Thyroid gland (tissue), 4 donors: ENCODE measurements at regions not wholly inside any gene's neighbourhood (a gene's known extent, or its start where the extent isn't known, plus 50 kb on each side); places are given as distances from the start of the nearest gene placed in this dataset.

Source experiments
- CTCF ChIP-seq, 6 experiments: fragments of 200-600 bp in 3 of 6; fragments of 450-650 bp in 3 of 6; sonication (generic) in 3 of 6; IDR thresholded peaks; one replicate each; pipeline ENCODE4 v1.5.1; 2016 to 2019; ENCODE audit warnings: antibody characterized with exemption in 6 of 6, mild to moderate bottlenecking in 2 of 6, inconsistent platforms in 1 of 6, moderate library complexity in 1 of 6
- POLR2A ChIP-seq, 2 donors: fragments of 450-650 bp; IDR thresholded peaks; one replicate each; pipeline ENCODE4 v1.6.1; 2017; ENCODE audit warnings: antibody characterized with exemption in 2 of 2, mild to moderate bottlenecking in 2 of 2, moderate library complexity in 1 of 2

GRCh38 chr7:118626739-118627138 is 402.2 kb downstream of the ANKRD7 start:
- TF ChIP-seq CTCF (IDR thresholded peaks at IDR 0.05) (no peak), POLR2A (IDR thresholded peaks at IDR 0.05) (no peak)
